ENCODE measurements at regions not wholly inside any gene's neighbourhood (a gene's known extent, or its start where the extent isn't known, plus 50 kb on each side); places are given as distances from the start of the nearest gene placed in this dataset.
"Not testable (repeated sequence)": the region's sequence is repeated elsewhere in the genome, so short reads cannot be mapped to it uniquely, and the experiment has no call there.

DNA sequence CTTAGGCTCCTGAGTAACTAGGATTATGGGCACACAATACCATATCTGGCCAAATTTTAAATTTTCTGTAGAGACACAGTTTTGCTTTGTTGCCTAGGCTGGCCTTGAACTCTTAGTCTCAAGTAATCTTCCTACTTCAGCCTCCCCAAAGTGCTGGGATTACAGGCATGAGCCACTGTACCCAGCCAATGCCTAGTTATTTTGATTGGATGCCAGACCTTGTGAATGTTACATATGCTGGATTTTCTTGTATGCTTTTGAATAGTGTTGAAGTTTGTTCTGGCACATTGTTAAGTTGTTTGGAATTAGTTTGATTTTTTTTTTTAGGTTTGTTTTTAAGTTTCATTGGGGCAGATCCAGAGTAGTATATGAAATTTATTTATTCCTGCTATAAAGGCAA, 110.7 kb upstream of the ANO5 start:
- TF ChIP-seq, protein P1, sequence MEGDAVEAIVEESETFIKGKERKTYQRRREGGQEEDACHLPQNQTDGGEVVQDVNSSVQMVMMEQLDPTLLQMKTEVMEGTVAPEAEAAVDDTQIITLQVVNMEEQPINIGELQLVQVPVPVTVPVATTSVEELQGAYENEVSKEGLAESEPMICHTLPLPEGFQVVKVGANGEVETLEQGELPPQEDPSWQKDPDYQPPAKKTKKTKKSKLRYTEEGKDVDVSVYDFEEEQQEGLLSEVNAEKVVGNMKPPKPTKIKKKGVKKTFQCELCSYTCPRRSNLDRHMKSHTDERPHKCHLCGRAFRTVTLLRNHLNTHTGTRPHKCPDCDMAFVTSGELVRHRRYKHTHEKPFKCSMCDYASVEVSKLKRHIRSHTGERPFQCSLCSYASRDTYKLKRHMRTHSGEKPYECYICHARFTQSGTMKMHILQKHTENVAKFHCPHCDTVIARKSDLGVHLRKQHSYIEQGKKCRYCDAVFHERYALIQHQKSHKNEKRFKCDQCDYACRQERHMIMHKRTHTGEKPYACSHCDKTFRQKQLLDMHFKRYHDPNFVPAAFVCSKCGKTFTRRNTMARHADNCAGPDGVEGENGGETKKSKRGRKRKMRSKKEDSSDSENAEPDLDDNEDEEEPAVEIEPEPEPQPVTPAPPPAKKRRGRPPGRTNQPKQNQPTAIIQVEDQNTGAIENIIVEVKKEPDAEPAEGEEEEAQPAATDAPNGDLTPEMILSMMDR (IDR thresholded peaks at IDR 0.05; ENCODE audit: insufficient read depth, low read depth, low read length, missing control alignments): no peak
- no peak overlapping the region for H3K4me3 ChIP-seq (ENCODE audit: low read depth, low read length)
- DNase-seq (ENCODE audit: low read depth): no peak

DNA sequence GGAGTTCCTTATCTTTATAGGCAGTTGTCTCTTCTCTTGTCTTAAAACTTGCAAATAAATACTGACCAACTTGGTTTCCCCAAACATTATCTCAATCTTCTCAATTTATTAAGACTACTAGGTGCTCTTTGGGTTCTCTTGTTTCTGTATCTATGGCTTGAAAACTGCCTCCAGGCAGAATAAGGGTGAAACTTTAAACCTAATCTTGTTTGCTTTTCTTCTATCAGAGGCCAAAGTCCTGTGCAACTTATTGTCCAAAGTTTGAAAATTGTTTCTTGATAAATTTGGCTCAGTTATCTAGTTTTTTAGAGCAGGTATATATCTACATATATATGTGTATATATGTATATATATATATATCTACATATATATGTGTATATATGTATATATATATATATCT, 110.1 kb upstream of the ANO5 start:
- no peak overlapping the region for H3K4me3 ChIP-seq (ENCODE audit: low read depth, low read length)
- DNase-seq (ENCODE audit: low read depth): no peak
- TF ChIP-seq, protein P1 (IDR thresholded peaks at IDR 0.05; ENCODE audit: insufficient read depth, low read depth, low read length, missing control alignments): no peak

DNA sequence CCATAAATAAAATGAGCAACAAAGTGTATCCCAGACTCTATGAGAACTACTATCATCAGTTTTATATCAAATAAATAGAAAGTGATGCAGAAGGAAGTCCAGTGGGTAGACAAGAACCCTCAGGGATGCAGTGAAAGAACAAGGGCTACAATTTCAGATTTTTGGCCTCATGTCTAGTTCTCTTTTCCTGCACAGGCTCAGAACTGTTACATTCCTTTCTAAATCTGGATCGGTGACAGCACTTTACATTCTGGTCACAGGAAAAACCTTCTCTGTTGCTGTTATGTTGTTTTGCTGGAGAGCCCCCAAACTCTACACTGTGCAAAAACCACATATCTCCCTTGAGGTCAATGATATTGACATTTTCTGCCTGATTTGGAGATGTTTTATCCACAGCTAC, 108.8 kb upstream of the ANO5 start:
- no peak for DNase-seq (ENCODE audit: low read depth)
- H3K4me3 ChIP-seq (ENCODE audit: low read depth, low read length): no peak overlapping the region
- TF ChIP-seq, protein P1 (IDR thresholded peaks at IDR 0.05; ENCODE audit: insufficient read depth, low read depth, low read length, missing control alignments): no peak

GRCh38 chr11:22084564-22084963, 108.3 kb upstream of the ANO5 start:
- H3K4me3 ChIP-seq (ENCODE audit: low read depth, low read length): no peak overlapping the region
- TF ChIP-seq, protein P1 (IDR thresholded peaks at IDR 0.05; ENCODE audit: insufficient read depth, low read depth, low read length, missing control alignments): no peak
- DNase-seq (ENCODE audit: low read depth): no peak

GRCh38 chr11:22089609-22090008, 103.3 kb upstream of the ANO5 start:
- TF ChIP-seq, protein P1 (IDR thresholded peaks at IDR 0.05; ENCODE audit: insufficient read depth, low read depth, low read length, missing control alignments): no peak
- no peak overlapping the region for H3K4me3 ChIP-seq (ENCODE audit: low read depth, low read length)
- DNase-seq (ENCODE audit: low read depth): no peak

DNA sequence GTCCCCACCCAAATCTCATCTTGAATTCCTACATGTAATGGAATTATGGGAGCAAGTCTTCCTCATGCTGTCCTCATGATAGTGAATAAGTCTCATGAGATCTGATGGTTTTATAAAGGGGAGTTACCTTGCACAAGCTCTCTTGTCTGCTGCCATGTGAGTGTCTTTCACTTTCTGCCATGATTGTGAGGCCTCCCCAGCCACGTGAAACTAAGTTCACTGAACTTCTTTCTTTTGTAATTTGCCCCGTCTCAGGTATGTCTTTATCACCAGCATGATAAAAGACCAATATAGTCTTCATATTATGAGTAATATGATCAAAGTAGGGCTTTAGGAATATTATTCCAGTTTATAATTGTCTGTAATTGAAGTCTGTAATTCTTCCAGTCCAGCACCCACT, 86.3 kb upstream of the ANO5 start:
- TF ChIP-seq, protein P1 (IDR thresholded peaks at IDR 0.05; ENCODE audit: insufficient read depth, low read depth, low read length, missing control alignments): no peak
- H3K4me3 ChIP-seq (ENCODE audit: low read depth, low read length): no peak overlapping the region
- DNase-seq (ENCODE audit: low read depth): no peak

DNA sequence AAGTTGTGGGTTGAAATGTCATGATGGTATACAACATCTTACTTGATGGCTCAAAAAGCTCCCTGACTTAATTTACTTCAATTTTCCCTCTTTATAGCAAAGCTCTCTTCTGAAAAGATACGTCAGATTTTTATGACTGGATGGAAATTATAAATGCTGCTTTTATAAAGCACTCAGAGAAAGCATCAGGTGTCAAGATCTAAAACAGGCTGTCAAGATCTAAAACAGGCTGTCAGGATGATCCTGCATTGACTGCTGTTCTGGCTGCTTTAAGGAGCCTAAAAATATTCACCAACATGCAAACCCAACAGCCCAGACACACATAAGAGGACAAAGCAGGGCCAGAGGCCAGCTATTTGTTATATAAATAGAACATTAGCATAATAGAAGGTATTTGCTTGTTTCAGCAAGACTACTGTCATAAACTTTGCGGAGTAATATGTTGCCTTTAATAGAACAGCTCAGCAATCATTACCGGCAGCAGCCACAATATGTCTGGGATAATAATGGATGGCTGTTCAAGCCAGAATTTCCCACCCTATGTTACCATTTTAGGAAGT, 77.3 kb upstream of the ANO5 start:
- TF ChIP-seq, protein P1 (IDR thresholded peaks at IDR 0.05; ENCODE audit: insufficient read depth, low read depth, low read length, missing control alignments): no peak
- DNase-seq (ENCODE audit: low read depth): no peak
- no peak overlapping the region for H3K4me3 ChIP-seq (ENCODE audit: low read depth, low read length)

GRCh38 chr11:22127981-22128380, 64.9 kb upstream of the ANO5 start:
- H3K4me3 ChIP-seq (ENCODE audit: low read depth, low read length); DNase-seq (ENCODE audit: low read depth): not testable (repeated sequence)

All from GM12865 (cell line).